GM18867 (cell line): ENCODE measurements at regions not wholly inside any gene's neighbourhood (a gene's known extent, or its start where the extent isn't known, plus 50 kb on each side); places are given as distances from the start of the nearest gene placed in this dataset.
"Not testable (repeated sequence)": the region's sequence is repeated elsewhere in the genome, so short reads cannot be mapped to it uniquely, and the experiment has no call there.

Experiments
- ATAC-seq: cut with Tn5 transposase; IDR thresholded peaks from one replicate; pipeline ENCODE4 v1.9.1; 2021; ENCODE audit warnings: mild to moderate bottlenecking, moderate library complexity; ENCODE audit not compliant: unreplicated experiment

- ATAC-seq, result no peak
Observed at GRCh38 chr18:57954935-57955334, 89.1 kb upstream of the NEDD4L start.

- no peak for ATAC-seq
Observed at GRCh38 chr18:57953883-57954282, 90.1 kb upstream of the NEDD4L start.

- ATAC-seq, result no peak
Observed at GRCh38 chr18:57951999-57952774, 91.8 kb upstream of the NEDD4L start.

GRCh38 chr18:57951117-57951796 is 92.8 kb upstream of the NEDD4L start:
- ATAC-seq, result peak; percentile 72

GRCh38 chr18:57950542-57950941 is 93.5 kb upstream of the NEDD4L start:
- no peak for ATAC-seq

- ATAC-seq, result not testable (repeated sequence)
Observed at GRCh38 chr18:57949335-57949734, 94.7 kb upstream of the NEDD4L start.

GRCh38 chr18:57947117-57947516 is 96.9 kb upstream of the NEDD4L start:
- ATAC-seq, result no peak

GRCh38 chr18:57943723-57944122 is 100.3 kb upstream of the NEDD4L start:
- ATAC-seq, result no peak

- ATAC-seq, result no peak
Observed at GRCh38 chr18:57942493-57942892, 101.5 kb upstream of the NEDD4L start.

GRCh38 chr18:57941841-57942489 is 102.1 kb upstream of the NEDD4L start:
- no peak for ATAC-seq

GRCh38 chr18:57940166-57940660 is 103.8 kb upstream of the NEDD4L start:
- no peak for ATAC-seq

- not testable (repeated sequence) for ATAC-seq
Observed at GRCh38 chr18:57934375-57934774, 109.7 kb upstream of the NEDD4L start.

- ATAC-seq, result peak; percentile 72
Observed at GRCh38 chr18:57931038-57931437, 113.0 kb upstream of the NEDD4L start.

- no peak for ATAC-seq
Observed at GRCh38 chr18:57930476-57930875, 113.5 kb upstream of the NEDD4L start.

GRCh38 chr18:57929922-57930321 is 114.1 kb upstream of the NEDD4L start:
- no peak for ATAC-seq

- ATAC-seq, result no peak
Observed at GRCh38 chr18:57928466-57928865, 115.6 kb upstream of the NEDD4L start.

GRCh38 chr18:57927511-57927910 is 116.5 kb upstream of the NEDD4L start:
- ATAC-seq, result no peak

- ATAC-seq, result no peak
Observed at GRCh38 chr18:57925706-57926105, 118.3 kb upstream of the NEDD4L start.

GRCh38 chr18:57923611-57924010 is 120.4 kb upstream of the NEDD4L start:
- ATAC-seq, result no peak

- no peak for ATAC-seq
Observed at GRCh38 chr18:57922885-57923284, 119.8 kb upstream of the ATP8B1 start.

- no peak for ATAC-seq
Observed at GRCh38 chr18:57921708-57922107, 118.6 kb upstream of the ATP8B1 start.

GRCh38 chr18:57920036-57920435 is 116.9 kb upstream of the ATP8B1 start:
- no peak for ATAC-seq
